NOMO-1 (cell line): ENCODE measurements at regions not wholly inside any gene's neighbourhood (a gene's known extent, or its start where the extent isn't known, plus 50 kb on each side); places are given as distances from the start of the nearest gene placed in this dataset.

Experiments
- DNase-seq, 2 experiments: peaks; one replicate each; lab custom pipeline; 2025; ENCODE audit not compliant: unreplicated experiment in 2 of 2; lab: John Stamatoyannopoulos, UW

GRCh38 chr4:15260758-15261157 lies 167.1 kb upstream of the C1QTNF7 start:
- DNase-seq: no peak

GRCh38 chr4:15262396-15262795 lies 165.4 kb upstream of the C1QTNF7 start:
- peak in 1 of 2 experiments; percentile 16 for DNase-seq

GRCh38 chr4:15270201-15270600 lies 157.6 kb upstream of the C1QTNF7 start:
- DNase-seq: no peak

- no peak for DNase-seq
Observed at GRCh38 chr4:15286041-15286440, 141.8 kb upstream of the C1QTNF7 start.

- peak; percentile 21 to 87 for DNase-seq
Observed at GRCh38 chr4:15291122-15291521, 136.7 kb upstream of the C1QTNF7 start.

GRCh38 chr4:15293711-15294110 lies 134.1 kb upstream of the C1QTNF7 start:
- peak in 1 of 2 experiments; percentile 8 for DNase-seq

- DNase-seq: no peak
Observed at GRCh38 chr4:15294202-15294601, 133.6 kb upstream of the C1QTNF7 start.

- DNase-seq: no peak
Observed at GRCh38 chr4:15294832-15295231, 133.0 kb upstream of the C1QTNF7 start.

GRCh38 chr4:15295421-15296162 lies 132.2 kb upstream of the C1QTNF7 start:
- no peak for DNase-seq

GRCh38 chr4:15297344-15297743 lies 130.5 kb upstream of the C1QTNF7 start:
- DNase-seq: no peak

GRCh38 chr4:15299627-15300026 lies 128.2 kb upstream of the C1QTNF7 start:
- DNase-seq: no peak

- no peak for DNase-seq
Observed at GRCh38 chr4:15303052-15303641, 124.7 kb upstream of the C1QTNF7 start.

GRCh38 chr4:15314974-15315373 lies 112.9 kb upstream of the C1QTNF7 start:
- no peak for DNase-seq

GRCh38 chr4:15317246-15317645 lies 110.6 kb upstream of the C1QTNF7 start:
- DNase-seq: peak in 1 of 2 experiments; percentile 1

GRCh38 chr4:15318621-15319348 lies 109.0 kb upstream of the C1QTNF7 start:
- no peak for DNase-seq

- DNase-seq: no peak
Observed at GRCh38 chr4:15320121-15320678, 107.6 kb upstream of the C1QTNF7 start.

GRCh38 chr4:15322006-15322405 lies 105.8 kb upstream of the C1QTNF7 start:
- no peak for DNase-seq

GRCh38 chr4:15325987-15326386 lies 101.8 kb upstream of the C1QTNF7 start:
- DNase-seq: no peak

GRCh38 chr4:15327311-15328298 lies 100.2 kb upstream of the C1QTNF7 start:
- no peak for DNase-seq

GRCh38 chr4:15331930-15332329 lies 95.9 kb upstream of the C1QTNF7 start:
- DNase-seq: no peak
